Islet of Langerhans (tissue), 1 donor: ENCODE measurements at regions not wholly inside any gene's neighbourhood (a gene's known extent, or its start where the extent isn't known, plus 50 kb on each side); places are given as distances from the start of the nearest gene placed in this dataset.
"Not testable (repeated sequence)": the region's sequence is repeated elsewhere in the genome, so short reads cannot be mapped to it uniquely, and the experiment has no call there.

Experiments used
- FAIRE-seq: peaks from one replicate; lab custom pipeline; 2011; peaks lifted over from hg19 to GRCh38; lab: Jason Lieb, UNC

DNA sequence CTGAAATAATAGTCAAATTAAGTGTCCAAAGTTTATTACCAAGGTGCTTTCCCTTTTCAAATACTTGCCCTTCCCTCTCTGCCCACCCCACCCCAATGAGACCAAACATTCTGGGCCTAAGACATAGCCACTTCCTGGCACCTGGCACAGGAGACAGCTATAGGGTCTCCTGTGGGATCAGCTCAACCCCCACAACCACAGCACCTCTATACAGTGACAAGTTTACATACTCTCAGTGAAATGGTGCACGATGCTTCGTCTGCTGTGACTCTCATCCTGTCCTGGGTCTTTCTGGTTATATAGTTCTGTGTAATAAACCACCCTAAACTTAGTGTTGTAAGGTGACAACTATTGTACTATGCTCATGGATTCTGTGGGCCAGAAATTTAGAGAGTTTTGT lies 466.2 kb downstream of the FBXO15 start:
- FAIRE-seq, result no peak

DNA sequence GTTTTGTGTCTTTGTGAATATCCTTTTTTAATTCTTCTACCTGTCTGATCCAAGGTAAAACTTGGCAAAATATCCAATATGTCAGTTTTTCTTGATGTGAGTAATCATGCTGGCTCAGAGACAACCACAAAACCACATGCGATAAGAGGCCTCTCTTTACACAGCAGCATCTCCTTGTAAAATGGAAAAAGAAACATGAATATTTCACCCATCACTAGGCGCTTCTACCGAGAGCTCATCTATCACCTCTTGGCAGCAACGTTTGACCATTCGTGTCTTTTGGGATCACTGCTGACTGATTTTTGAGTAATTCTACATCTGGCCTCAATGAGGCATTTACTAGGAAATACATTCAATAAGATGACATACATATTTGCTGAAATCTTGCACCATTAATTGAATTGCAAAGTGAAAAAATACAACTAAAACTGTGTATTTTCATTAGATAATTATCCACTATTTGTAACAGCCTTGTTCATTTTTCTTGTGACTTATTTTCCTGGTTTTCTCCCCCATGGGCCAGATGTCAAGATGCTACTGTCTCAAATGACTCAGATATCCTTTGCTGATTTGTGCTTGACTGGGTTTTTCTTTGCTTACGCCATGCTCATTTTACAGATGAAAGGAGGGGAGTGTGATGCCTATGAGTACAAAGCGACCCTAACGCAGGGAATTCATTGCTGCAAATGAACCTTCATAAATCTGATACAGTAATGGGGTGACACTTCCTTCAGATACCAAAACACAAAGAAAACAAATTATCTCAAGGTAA lies 467.5 kb downstream of the FBXO15 start:
- peak; percentile 87 for FAIRE-seq

DNA sequence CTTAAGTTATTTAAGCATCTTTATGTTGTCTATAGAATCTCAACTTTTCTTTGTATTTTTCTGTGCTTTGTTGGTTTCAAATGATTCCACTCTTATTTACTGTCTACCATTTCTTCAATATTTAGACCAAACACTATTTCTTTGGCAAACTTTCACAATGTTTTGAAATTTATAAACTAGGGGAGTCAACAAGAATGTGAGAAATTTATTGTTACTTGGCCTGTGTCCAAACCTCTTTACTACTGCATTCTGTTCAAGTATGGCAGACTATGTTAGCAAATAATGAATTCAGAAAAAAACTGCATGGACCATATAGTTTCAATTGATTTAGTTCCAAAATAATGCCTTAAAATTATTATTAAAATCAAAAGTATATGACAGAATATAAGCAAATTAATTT lies 470.2 kb downstream of the FBXO15 start:
- peak; percentile 30 for FAIRE-seq

DNA sequence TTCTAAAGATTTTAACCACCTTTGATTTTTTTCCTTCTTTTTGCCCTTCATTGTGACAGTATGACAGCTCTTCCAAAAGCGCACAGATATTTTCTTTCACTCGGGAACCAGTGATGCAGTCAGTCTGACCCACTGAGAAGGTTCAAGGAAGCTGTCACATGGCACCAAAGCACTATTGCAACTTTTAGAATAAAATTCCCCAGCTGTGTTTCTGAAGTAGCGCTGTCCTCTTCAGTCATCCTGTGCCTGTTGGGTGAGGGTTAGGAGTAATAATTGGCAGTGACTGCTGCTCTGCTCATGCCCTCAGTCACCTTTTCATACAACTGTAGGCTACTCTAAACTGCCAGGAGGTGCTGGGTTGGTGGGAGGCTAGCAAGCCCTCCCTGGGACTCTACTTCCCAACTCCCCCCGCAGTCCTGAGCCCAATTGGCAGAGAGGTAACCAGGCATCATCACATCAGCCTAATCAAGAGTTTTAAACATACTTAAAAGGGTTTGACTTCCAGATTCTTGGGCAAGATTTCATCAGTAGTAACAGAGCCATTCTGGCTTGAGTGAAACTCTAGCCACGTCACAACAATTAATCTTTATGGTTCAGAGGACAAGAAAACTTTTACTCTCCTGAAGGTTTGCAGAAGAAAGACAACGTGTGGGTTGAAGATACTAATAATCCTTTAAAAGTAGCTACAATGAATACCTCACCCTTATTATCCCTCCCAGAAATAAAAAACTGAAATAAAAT lies 473.3 kb downstream of the FBXO15 start:
- no peak for FAIRE-seq

DNA sequence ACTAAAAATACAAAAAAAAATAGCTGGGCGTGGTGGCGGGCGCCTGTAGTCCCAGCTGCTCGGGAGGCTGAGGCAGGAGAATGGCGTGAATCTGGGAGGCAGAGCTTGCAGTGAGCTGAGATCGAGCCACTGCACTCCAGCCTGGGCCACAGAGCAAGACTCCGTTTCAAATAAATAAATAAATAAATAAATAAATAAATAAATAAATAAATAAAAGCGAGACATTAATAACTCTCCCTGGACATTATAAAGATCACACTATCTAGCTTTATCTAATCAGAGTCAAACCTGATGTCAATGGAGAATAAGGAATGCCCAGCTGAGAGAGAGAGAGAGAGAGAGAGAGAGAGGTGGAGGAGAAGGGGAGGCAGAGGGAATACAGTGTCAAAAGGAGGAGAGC lies 476.2 kb downstream of the FBXO15 start:
- not testable (repeated sequence) for FAIRE-seq

DNA sequence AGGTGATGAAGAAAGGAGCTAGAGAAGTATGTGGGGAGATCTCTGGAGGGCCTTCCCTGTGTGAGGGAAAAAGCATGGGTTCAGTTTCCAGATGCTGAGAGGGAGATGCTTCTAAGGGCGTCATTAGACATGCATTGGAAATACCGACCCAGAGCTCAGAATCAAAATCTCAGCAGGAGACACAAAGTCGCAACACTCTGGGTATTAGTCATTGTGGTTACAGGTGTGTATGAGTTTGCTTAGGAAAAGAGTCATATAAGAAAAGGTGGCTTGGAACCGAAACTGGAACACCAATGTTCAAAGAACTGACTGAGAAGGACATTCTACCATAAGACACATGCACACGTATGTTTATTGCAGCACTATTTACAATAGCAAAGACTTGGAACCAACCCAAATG lies 477.1 kb downstream of the FBXO15 start:
- FAIRE-seq, result no peak

DNA sequence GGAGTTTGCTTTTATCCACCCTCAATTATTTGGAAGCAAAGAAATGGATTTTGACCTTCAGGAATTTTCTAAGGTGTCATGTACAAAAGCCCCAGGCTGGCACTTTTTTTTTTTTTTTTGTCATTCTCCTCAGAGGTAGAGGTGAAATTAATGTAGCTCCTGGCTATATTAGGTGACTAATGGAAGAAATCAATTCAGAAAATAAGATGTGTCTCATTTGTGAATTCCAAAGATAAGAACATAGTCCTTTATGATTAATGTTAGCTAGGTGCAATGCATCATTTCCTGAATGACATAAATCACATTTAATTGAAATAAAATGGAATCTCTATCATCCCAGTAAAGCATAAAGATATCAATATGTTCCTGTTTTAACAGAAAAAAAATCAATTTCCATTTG lies 477.6 kb downstream of the FBXO15 start:
- FAIRE-seq, result no peak

DNA sequence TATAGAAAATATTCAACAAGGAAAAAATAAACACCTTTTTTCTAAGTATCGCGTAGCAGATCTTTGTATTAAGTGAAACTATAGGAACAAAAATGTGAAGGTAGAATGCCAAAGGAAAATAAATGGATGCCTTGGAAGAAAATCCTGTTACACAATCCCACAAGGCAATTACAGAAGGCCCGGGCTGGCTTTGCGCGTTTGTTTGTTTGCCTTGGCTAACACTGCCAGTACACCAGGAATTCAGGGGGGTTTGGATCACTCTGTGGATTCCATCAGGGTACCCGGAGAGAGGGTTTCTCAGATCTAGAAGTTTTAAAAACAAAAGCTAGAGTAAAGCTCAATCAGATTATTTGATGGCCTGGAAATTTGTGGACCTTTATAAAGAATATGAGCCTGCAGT lies 478.3 kb downstream of the FBXO15 start:
- FAIRE-seq, result no peak

DNA sequence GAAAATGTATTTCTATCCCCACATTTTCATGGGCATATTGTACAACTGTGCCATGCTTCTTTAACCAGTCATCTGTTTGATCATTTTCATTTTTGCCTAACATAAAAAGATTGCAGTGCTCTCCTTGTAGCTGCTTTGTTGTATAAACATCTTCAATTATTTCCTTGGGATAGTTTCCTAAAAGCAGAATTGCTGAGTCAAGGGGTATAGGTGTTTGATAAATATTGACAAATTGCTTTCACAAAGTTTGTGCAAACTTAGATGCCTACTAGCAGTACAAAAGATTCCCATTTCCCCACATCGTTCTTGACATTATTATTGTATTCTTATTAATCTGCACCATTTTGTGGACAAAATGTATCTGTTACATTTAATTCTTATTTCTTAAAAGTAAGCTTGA lies 479.6 kb downstream of the FBXO15 start:
- FAIRE-seq, result no peak

DNA sequence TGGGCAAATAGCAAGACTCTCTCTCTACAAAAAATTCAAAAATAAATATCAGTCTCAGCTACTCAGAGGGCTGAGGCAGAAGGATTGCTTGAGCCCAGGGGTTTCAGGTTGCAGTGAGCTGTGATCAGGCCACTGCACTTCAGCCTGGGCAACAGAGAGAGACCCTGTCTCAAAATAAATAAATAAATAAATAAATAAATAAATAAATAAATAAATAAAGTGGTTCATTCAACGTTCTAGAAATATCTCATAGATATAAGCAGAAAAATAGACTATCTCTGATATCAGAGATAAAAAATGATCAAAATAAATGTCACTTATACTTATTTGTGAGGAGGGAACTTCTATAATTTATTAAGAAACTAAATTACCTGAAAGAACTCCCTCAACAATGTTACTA lies 480.9 kb downstream of the FBXO15 start:
- FAIRE-seq, result no peak

DNA sequence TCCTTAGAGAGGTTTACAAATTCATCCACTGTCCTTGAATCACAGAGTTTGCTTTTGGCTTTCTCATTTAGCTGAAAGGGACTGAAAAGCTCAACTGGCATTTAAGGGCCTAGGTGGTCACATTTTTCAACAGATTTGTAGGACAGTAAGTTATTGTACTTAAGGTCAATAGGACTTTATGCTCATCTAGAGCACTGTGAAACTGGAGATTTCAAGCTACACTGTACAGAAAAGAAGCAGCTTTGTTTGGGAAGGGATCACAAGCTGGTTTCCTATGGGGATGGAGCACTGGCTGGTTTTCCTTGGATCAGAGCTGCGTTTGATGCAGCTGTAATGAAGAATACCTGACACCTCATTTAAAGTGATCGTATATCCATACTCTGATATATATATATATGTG lies 482.7 kb downstream of the FBXO15 start:
- no peak for FAIRE-seq

DNA sequence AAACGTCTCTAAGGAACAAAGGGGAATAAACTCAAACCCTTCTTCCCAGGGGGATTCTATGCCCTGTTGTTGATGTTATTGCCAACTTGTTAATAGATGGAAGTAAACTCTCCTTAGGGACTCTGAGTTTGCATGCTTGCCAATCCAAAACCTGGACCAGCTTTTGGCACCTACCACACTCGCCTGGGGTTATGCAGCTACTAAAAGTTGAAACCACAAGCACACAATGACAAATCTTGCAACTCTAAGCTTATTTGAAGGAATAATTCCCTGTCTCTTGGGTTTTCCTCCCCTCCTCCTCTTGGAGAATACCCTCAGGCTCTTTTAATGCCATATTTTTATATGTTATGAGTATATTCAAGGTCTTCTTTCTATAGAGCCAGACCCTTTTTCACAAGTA lies 484.1 kb downstream of the FBXO15 start:
- FAIRE-seq, result no peak

DNA sequence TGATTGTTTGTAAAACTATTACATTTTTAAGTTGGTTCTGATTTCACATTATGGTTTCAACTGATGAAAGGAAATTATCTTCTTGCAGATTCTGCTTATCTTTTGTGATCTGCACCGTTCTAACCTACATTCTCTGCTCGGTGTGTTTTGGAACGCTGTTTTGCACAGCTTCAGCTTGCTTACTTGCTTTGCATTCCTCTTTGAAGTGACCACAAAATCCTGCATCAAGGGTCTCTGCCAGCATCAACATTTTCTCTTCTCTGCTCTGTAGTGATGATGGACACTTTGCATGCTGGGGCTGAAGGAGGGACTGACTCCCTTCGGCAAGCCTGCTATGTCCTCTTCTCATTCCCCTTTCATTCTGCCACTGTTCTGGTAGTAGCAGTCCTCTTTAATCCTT lies 485.2 kb downstream of the FBXO15 start:
- FAIRE-seq, result no peak

DNA sequence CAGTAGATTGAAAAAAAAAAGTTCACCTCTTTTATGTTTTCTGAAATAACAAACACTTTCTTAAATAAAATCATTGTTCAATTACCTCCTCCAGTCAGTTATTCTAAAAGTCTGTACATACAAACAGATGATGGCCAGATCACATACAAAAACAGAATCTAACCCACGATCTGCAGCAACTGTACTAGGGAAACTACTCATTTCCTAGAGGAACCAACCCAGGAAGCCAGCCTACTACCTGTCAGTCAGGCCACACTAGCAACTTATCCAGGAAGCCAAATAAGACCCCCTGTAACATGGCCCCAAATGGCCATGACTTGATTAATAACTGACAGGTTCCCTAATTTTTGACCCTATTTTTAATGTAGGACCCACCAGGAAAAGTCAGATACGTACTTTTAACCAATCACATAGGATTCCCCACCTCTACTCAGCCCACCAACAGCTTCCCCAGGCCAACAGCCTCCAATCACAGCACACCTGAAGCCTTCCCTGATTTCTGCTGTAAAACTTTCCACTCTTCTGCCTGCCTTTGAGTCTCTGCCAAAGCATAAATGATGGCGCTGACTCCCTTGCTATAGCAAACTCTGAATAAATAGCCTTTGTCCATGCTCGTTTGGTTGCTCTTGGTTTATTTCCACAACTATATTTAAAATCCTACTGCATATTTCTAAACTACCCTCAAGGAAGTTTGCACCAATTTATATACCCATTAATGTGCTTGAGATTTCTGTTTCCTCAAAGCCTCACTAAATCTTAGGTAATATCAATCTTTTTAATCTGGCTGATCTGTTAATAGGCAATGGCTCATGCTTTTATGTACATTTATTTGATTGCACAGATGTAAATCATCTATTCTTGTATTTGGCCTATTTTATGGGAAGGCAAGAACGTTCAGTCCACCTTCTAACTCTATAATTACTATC lies 486.4 kb downstream of the FBXO15 start:
- no peak for FAIRE-seq

DNA sequence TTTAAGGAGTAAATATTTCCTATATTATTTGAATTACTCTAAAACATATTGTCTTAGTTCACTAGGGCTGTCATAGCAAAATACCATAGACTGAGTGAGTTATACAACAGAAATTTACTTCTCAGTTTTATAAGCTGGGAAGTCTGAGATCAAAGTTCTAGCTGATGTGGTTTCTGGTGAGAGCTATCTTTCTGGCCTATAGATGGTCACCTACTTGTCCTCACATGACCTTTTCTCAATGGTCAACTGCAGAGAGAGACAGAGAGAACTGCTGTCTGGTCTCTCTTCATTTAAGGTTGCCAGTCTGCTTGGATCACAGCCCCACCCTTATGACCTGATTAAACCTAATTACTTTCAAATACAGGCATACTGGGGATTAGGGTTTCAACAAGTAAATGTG lies 490.9 kb downstream of the FBXO15 start:
- FAIRE-seq, result no peak

DNA sequence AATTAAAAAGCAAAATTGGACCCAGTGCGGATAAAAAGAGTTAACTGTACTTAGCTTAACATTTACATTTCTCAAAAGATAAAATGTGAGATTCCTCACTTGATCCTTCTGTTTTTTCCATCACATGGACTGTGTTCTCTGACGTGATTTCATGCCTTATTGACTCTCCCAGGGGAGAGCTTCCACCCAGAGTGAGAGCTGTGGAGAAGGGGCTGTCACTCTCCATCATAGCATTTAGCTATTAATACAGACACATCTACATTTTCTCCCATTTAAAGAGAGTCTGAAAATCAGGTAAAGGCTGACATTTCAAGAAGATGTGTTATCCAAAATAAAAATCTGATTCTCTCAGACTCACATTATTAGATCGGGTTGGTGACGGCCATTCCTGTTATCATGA lies 493.8 kb downstream of the FBXO15 start:
- no peak for FAIRE-seq

DNA sequence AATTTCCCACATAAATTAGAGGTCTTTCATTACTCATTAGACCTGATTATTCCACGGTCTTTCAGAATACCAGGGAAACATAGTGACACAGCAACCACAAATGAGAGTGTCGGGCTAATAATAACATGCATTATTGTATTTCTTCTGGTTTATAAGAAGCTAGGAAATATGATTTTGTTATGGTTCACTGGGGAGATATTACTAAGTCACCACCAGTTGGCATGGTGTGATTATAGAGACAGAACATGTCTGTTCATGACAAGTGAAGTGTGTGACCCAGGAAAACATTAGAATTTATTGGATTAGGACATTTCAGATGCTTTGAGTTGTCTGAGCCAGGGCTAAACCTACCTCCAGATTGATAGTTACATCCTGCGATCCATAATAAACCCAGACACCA lies 494.4 kb downstream of the FBXO15 start:
- FAIRE-seq, result no peak

DNA sequence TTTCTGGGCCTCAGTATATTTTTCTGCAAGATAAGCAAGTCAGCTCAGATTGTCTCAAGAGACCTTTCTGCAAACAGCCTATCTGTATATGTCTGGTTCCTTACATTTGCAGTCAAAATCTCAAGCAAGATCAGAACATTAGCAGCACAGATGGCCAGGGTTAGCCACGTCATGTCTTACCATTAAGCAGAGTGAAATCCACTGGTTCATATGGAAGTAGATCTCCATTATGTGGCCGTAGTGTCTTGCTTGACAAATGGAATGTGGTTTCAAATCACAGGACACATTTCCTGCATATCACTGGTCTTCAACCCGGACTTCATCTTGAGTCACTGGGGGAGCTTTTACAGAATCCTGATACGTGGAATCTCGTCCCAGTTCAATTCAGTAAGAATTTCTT lies 500.2 kb downstream of the FBXO15 start:
- no peak for FAIRE-seq

DNA sequence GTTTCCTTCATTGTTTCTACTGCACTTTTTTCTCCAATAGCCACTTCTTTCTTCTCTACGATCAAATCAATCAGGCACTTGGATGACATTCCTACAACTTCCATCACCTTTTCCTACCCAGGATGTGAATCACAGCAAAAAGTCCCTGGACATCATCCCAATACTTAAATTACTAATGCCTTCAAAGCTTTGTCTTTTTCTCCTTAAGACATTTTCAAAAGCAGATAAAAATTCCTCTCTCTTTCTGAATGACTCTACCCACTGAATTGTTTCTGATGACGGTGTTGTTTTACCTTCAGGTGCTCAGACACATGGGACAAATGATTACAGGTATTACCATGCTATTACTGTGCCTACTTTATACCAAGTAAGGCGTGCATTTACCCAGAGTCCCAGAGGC lies 500.9 kb downstream of the FBXO15 start:
- no peak for FAIRE-seq

DNA sequence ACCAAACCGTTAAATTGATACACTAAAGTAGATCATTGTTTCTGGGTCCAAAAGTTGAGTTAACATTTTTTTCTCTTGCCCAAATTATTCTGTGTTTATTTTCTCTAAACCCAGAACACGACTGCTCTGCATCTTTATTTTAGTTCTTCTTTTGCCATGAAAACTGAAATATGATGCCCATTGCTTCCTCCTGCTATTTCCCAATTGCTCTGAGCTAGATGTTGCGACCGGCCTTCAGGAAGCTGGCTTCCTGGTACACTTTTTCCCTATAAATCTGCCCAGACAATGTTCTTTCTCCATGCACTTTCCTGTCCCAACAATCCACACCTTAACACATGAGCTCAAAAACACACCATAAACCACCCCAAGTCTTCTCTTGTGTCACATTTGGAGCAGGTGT lies 501.4 kb downstream of the FBXO15 start:
- FAIRE-seq, result no peak

DNA sequence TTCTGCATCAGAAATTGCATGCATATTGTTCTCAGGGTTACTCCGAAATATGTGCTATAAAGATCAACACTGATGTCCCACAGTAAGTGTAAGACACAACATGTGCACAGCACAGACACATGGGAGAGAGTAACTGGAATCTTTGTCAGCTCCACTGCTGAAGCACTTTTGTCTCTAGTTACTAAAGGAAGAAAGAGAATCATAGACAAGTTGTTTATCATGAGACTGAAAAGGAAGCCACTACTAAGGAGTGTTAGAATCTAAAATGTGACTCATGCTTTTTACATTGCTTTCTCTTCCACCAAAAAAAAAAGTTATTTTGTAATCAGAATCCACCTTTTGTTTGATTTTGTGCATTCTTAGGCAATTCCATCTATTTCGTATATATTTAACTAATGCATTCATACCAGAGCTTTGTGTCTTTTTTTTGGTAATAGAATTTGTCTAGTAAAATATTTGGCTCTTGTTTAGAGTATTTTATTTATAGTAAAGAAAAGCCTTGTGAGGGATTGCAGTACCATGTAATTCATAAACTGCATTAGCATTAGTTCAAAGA lies 502.4 kb downstream of the FBXO15 start:
- FAIRE-seq, result no peak

DNA sequence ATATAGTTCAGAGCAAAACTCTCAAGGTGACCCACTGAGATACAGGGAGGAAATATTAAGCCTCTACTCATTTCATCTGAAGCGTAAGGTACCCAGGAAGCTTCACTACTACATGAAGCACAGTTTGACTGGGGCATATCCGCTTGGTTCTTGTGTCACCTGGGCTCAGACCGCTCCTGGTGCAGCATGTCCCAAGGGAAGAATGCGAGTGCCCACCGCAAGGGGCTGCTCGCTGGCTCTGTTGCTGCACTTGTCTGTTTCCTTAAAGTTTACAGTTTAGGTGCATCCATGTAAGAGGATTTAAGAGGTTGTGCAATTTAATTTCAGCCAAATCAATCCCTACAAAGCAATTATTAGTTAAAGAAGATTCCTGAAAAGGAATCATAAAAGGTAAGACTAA lies 507.8 kb downstream of the FBXO15 start:
- no peak for FAIRE-seq

DNA sequence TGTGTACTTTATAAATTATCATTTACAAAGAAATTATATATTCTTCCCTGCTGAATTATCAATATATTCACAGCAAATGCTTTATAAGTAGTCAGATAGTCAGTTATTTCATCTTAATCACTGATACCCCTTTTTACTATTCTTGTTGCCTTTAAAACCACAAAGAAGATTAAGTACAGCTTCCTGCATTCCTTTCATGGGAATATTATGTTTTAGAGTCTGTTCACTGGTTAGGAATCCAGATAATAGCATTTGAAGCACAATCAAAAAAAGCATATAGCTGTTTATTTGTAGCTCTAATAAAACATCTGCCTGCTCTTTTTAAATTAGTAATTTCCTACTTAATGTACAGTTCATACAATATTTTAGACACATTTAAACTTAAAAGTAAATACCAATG lies 508.9 kb downstream of the FBXO15 start:
- FAIRE-seq, result no peak
